ENCODE measurements at regions not wholly inside any gene's neighbourhood (a gene's known extent, or its start where the extent isn't known, plus 50 kb on each side); places are given as distances from the start of the nearest gene placed in this dataset.

GRCh38 chr5:68547622-68548021, 332.1 kb downstream of the PIK3R1 start:
- Histone ChIP-seq H3K56ac (ENCODE audit: low read length) (no peak overlapping the region), H3K9ac (ENCODE audit: low read length) (no peak overlapping the region), H4K8ac (ENCODE audit: low read depth, low read length) (no peak overlapping the region), H3K4me3 (ENCODE audit: low read length) (no peak overlapping the region), H2BK120ac (ENCODE audit: low read depth, low read length) (no peak overlapping the region), H3K79me2 (ENCODE audit: control insufficient read depth, insufficient read depth, low read length) (no peaks in the 10 kb centered on the region), H3K27ac (ENCODE audit: low read depth, low read length) (no peak overlapping the region), H3K23ac (ENCODE audit: low read length) (no peak overlapping the region), H2BK5ac (ENCODE audit: low read length) (no peak overlapping the region), H3K18ac (ENCODE audit: low read length) (no peak overlapping the region), H3K36me3 (ENCODE audit: control insufficient read depth, insufficient read depth, low read length) (no peaks in the 10 kb centered on the region), H3K4me2 (ENCODE audit: low read length) (no peak overlapping the region), H3K4ac (ENCODE audit: low read depth, low read length) (no peak overlapping the region), H2BK15ac (replicated peaks; ENCODE audit: low read depth) (no peak overlapping the region), H2AK5ac (ENCODE audit: low read length) (no peak overlapping the region), H3K27me3 (ENCODE audit: insufficient read depth, low read length, poor library complexity) (no peaks in the 10 kb centered on the region), H3K79me1 (ENCODE audit: low read length) (no peaks in the 10 kb centered on the region), H4K5ac (ENCODE audit: low read length) (no peak overlapping the region), H3K4me1 (ENCODE audit: control insufficient read depth, low read depth, low read length) (no peaks in the 10 kb centered on the region)
- DNase-seq, result no peak

GRCh38 chr5:68548959-68549676, 333.6 kb downstream of the PIK3R1 start:
- Histone ChIP-seq H4K5ac (ENCODE audit: low read length) (no peak overlapping the region), H3K27me3 (ENCODE audit: insufficient read depth, low read length, poor library complexity) (no peaks in the 10 kb centered on the region), H3K79me2 (ENCODE audit: control insufficient read depth, insufficient read depth, low read length) (no peaks in the 10 kb centered on the region), H3K23ac (ENCODE audit: low read length) (no peak overlapping the region), H3K56ac (ENCODE audit: low read length) (no peak overlapping the region), H3K18ac (ENCODE audit: low read length) (no peak overlapping the region), H3K79me1 (ENCODE audit: low read length) (no peaks in the 10 kb centered on the region), H3K9ac (ENCODE audit: low read length) (no peak overlapping the region), H2BK5ac (ENCODE audit: low read length) (no peak overlapping the region), H3K27ac (ENCODE audit: low read depth, low read length) (no peak overlapping the region), H3K4me1 (ENCODE audit: control insufficient read depth, low read depth, low read length) (no peaks in the 10 kb centered on the region), H3K4me3 (ENCODE audit: low read length) (no peak overlapping the region), H3K4ac (ENCODE audit: low read depth, low read length) (no peak overlapping the region), H2BK15ac (replicated peaks; ENCODE audit: low read depth) (no peak overlapping the region), H3K4me2 (ENCODE audit: low read length) (no peak overlapping the region), H2AK5ac (ENCODE audit: low read length) (no peak overlapping the region), H4K8ac (ENCODE audit: low read depth, low read length) (no peak overlapping the region), H2BK120ac (ENCODE audit: low read depth, low read length) (no peak overlapping the region), H3K36me3 (ENCODE audit: control insufficient read depth, insufficient read depth, low read length) (no peaks in the 10 kb centered on the region)
- DNase-seq, result no peak
- WGBS (ENCODE audit: extremely low coverage, insufficient coverage, low lambda C conversion rate), result no CpG with 5 or more reads among the region's 13 CpGs

GRCh38 chr5:68550015-68550414, 334.5 kb downstream of the PIK3R1 start:
- Histone ChIP-seq H3K4me1 (ENCODE audit: control insufficient read depth, low read depth, low read length) (no peaks in the 10 kb centered on the region), H2BK5ac (ENCODE audit: low read length) (no peak overlapping the region), H3K27me3 (ENCODE audit: insufficient read depth, low read length, poor library complexity) (no peaks in the 10 kb centered on the region), H3K79me1 (ENCODE audit: low read length) (no peaks in the 10 kb centered on the region), H3K36me3 (ENCODE audit: control insufficient read depth, insufficient read depth, low read length) (no peaks in the 10 kb centered on the region), H3K23ac (ENCODE audit: low read length) (no peak overlapping the region), H4K8ac (ENCODE audit: low read depth, low read length) (no peak overlapping the region), H2AK5ac (ENCODE audit: low read length) (no peak overlapping the region), H3K4ac (ENCODE audit: low read depth, low read length) (no peak overlapping the region), H3K27ac (ENCODE audit: low read depth, low read length) (no peak overlapping the region), H3K9ac (ENCODE audit: low read length) (no peak overlapping the region), H3K4me3 (ENCODE audit: low read length) (no peak overlapping the region), H3K18ac (ENCODE audit: low read length) (no peak overlapping the region), H2BK15ac (replicated peaks; ENCODE audit: low read depth) (no peak overlapping the region), H3K79me2 (ENCODE audit: control insufficient read depth, insufficient read depth, low read length) (no peaks in the 10 kb centered on the region), H3K4me2 (ENCODE audit: low read length) (no peak overlapping the region), H3K56ac (ENCODE audit: low read length) (no peak overlapping the region), H2BK120ac (ENCODE audit: low read depth, low read length) (no peak overlapping the region), H4K5ac (ENCODE audit: low read length) (no peak overlapping the region)
- no peak for DNase-seq

DNA sequence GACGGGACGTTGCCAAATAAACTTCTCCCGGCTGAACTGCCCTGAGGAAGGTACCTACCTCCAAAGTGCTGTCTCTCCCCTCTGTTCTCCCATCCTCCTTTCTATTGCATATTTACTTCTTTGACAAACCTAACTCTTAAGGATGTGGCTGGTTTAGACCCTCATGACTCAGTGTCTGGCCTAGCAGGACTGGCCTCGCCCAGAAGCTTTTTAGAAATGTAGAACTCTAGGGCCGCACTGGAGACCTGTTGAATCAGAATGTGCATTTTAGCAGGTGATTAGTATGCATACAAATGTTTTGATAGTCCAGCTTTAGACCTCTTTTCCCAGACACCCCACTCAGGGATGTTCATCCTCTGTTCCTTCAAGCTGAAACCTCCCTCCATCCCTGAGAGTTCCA, 335.9 kb downstream of the PIK3R1 start:
- Histone ChIP-seq H3K27ac (ENCODE audit: low read depth, low read length) (no peak overlapping the region), H3K23ac (ENCODE audit: low read length) (no peak overlapping the region), H2BK120ac (ENCODE audit: low read depth, low read length) (no peak overlapping the region), H3K27me3 (ENCODE audit: insufficient read depth, low read length, poor library complexity) (no peaks in the 10 kb centered on the region), H3K79me1 (ENCODE audit: low read length) (no peaks in the 10 kb centered on the region), H3K56ac (ENCODE audit: low read length) (no peak overlapping the region), H3K9ac (ENCODE audit: low read length) (no peak overlapping the region), H3K79me2 (ENCODE audit: control insufficient read depth, insufficient read depth, low read length) (no peaks in the 10 kb centered on the region), H2AK5ac (ENCODE audit: low read length) (no peak overlapping the region), H3K4ac (ENCODE audit: low read depth, low read length) (no peak overlapping the region), H3K4me1 (ENCODE audit: control insufficient read depth, low read depth, low read length) (no peaks in the 10 kb centered on the region), H2BK15ac (replicated peaks; ENCODE audit: low read depth) (no peak overlapping the region), H3K18ac (ENCODE audit: low read length) (no peak overlapping the region), H3K4me2 (ENCODE audit: low read length) (no peak overlapping the region), H4K8ac (ENCODE audit: low read depth, low read length) (no peak overlapping the region), H3K4me3 (ENCODE audit: low read length) (no peak overlapping the region), H2BK5ac (ENCODE audit: low read length) (no peak overlapping the region), H3K36me3 (ENCODE audit: control insufficient read depth, insufficient read depth, low read length) (no peaks in the 10 kb centered on the region), H4K5ac (ENCODE audit: low read length) (no peak overlapping the region)
- no peak for DNase-seq
- no CpG with 5 or more reads among the region's 5 CpGs for WGBS (ENCODE audit: extremely low coverage, insufficient coverage, low lambda C conversion rate)

GRCh38 chr5:68554571-68555279, 339.2 kb downstream of the PIK3R1 start:
- Histone ChIP-seq H3K23ac (ENCODE audit: low read length) (no peak overlapping the region), H3K4me2 (ENCODE audit: low read length) (no peak overlapping the region), H2BK5ac (ENCODE audit: low read length) (no peak overlapping the region), H4K8ac (ENCODE audit: low read depth, low read length) (no peak overlapping the region), H3K4me3 (ENCODE audit: low read length) (no peak overlapping the region), H3K56ac (ENCODE audit: low read length) (no peak overlapping the region), H2BK120ac (ENCODE audit: low read depth, low read length) (no peak overlapping the region), H3K79me1 (ENCODE audit: low read length) (no peaks in the 10 kb centered on the region), H3K4me1 (ENCODE audit: control insufficient read depth, low read depth, low read length) (no peaks in the 10 kb centered on the region), H3K27ac (ENCODE audit: low read depth, low read length) (no peak overlapping the region), H3K36me3 (ENCODE audit: control insufficient read depth, insufficient read depth, low read length) (no peaks in the 10 kb centered on the region), H2AK5ac (ENCODE audit: low read length) (no peak overlapping the region), H3K4ac (ENCODE audit: low read depth, low read length) (no peak overlapping the region), H3K18ac (ENCODE audit: low read length) (no peak overlapping the region), H4K5ac (ENCODE audit: low read length) (no peak overlapping the region), H3K9ac (ENCODE audit: low read length) (no peak overlapping the region), H3K79me2 (ENCODE audit: control insufficient read depth, insufficient read depth, low read length) (no peaks in the 10 kb centered on the region), H2BK15ac (replicated peaks; ENCODE audit: low read depth) (no peak overlapping the region), H3K27me3 (ENCODE audit: insufficient read depth, low read length, poor library complexity) (no peaks in the 10 kb centered on the region)
- no CpG with 5 or more reads among the region's 8 CpGs for WGBS (ENCODE audit: extremely low coverage, insufficient coverage, low lambda C conversion rate)
- DNase-seq, result peak; percentile 36

Data from mesendoderm (in vitro differentiated cells).